GM21447 (cell line): ENCODE measurements at regions not wholly inside any gene's neighbourhood (a gene's known extent, or its start where the extent isn't known, plus 50 kb on each side); places are given as distances from the start of the nearest gene placed in this dataset.
"Not testable (repeated sequence)": the region's sequence is repeated elsewhere in the genome, so short reads cannot be mapped to it uniquely, and the experiment has no call there.

Source experiments
- ATAC-seq: cut with Tn5 transposase; IDR thresholded peaks from one replicate; pipeline ENCODE4 v1.9.1; 2021; ENCODE audit not compliant: unreplicated experiment

- ATAC-seq = no peak
Measured at GRCh38 chr19:28153123-28153522, 1059.8 kb downstream of the UQCRFS1 start.

GRCh38 chr19:28152195-28152594, 1060.8 kb downstream of the UQCRFS1 start:
- no peak for ATAC-seq

- ATAC-seq = no peak
Measured at GRCh38 chr19:28150129-28150528, 1062.8 kb downstream of the UQCRFS1 start.

- no peak for ATAC-seq
Measured at GRCh38 chr19:28148554-28148953, 1064.4 kb downstream of the UQCRFS1 start.

- ATAC-seq = no peak
Measured at GRCh38 chr19:28142258-28142657, 1070.7 kb downstream of the UQCRFS1 start.

GRCh38 chr19:28140201-28140600, 1072.8 kb downstream of the UQCRFS1 start:
- ATAC-seq = no peak

- no peak for ATAC-seq
Measured at GRCh38 chr19:28137772-28138171, 1075.2 kb downstream of the UQCRFS1 start.

- ATAC-seq = no peak
Measured at GRCh38 chr19:28136796-28137195, 1076.2 kb downstream of the UQCRFS1 start.

- no peak for ATAC-seq
Measured at GRCh38 chr19:28135825-28136224, 1077.1 kb downstream of the UQCRFS1 start.

- ATAC-seq = no peak
Measured at GRCh38 chr19:28134311-28134710, 1078.6 kb downstream of the UQCRFS1 start.

GRCh38 chr19:28130881-28131280, 1082.1 kb downstream of the UQCRFS1 start:
- not testable (repeated sequence) for ATAC-seq

GRCh38 chr19:28130066-28130511, 1082.9 kb downstream of the UQCRFS1 start:
- ATAC-seq = no peak

- no peak for ATAC-seq
Measured at GRCh38 chr19:28128341-28128740, 1084.6 kb downstream of the UQCRFS1 start.

- ATAC-seq = no peak
Measured at GRCh38 chr19:28126135-28126898, 1086.6 kb downstream of the UQCRFS1 start.

- ATAC-seq = no peak
Measured at GRCh38 chr19:28122734-28123133, 1090.2 kb downstream of the UQCRFS1 start.

- no peak for ATAC-seq
Measured at GRCh38 chr19:28118235-28118634, 1094.7 kb downstream of the UQCRFS1 start.

GRCh38 chr19:28117143-28117542, 1095.8 kb downstream of the UQCRFS1 start:
- no peak for ATAC-seq

GRCh38 chr19:28116379-28116778, 1096.6 kb downstream of the UQCRFS1 start:
- ATAC-seq = not testable (repeated sequence)

- no peak for ATAC-seq
Measured at GRCh38 chr19:28103921-28104320, 1109.0 kb downstream of the UQCRFS1 start.

GRCh38 chr19:28084659-28085157, 1128.2 kb downstream of the UQCRFS1 start:
- not testable (repeated sequence) for ATAC-seq

GRCh38 chr19:28076628-28077027, 1136.3 kb downstream of the UQCRFS1 start:
- ATAC-seq = no peak

- ATAC-seq = no peak
Measured at GRCh38 chr19:28075229-28075628, 1137.7 kb downstream of the UQCRFS1 start.

GRCh38 chr19:28074773-28075172, 1138.2 kb downstream of the UQCRFS1 start:
- ATAC-seq = no peak
